ENCODE measurements at regions not wholly inside any gene's neighbourhood (a gene's known extent, or its start where the extent isn't known, plus 50 kb on each side); places are given as distances from the start of the nearest gene placed in this dataset.
"Not testable (repeated sequence)": the region's sequence is repeated elsewhere in the genome, so short reads cannot be mapped to it uniquely, and the experiment has no call there.

DNA sequence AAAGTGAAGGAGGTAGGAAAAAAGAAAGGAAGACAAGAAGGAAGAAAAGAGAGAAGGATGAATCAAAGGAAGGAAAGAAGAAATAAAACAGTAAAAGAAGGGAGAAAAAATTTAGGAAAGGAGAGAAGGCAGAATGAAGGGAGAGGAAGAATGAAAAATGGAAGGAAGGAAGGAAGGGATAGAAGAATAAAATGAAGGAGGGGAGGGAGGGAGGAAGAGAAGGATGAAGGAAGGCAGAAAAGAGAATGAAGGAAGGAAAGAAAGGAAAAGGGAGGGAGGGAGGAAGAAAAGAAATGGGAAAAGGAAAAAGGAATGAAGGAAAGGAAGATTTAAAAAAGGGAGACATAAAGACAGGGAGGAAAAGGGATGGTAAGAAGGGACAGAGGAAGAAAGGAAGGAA lies 393.7 kb upstream of the GRM7 start:
- no peak for DNase-seq

GRCh38 chr3:6468589-6468988 lies 392.3 kb upstream of the GRM7 start:
- no peak for DNase-seq

GRCh38 chr3:6471744-6472143 lies 389.2 kb upstream of the GRM7 start:
- no peak for DNase-seq

DNA sequence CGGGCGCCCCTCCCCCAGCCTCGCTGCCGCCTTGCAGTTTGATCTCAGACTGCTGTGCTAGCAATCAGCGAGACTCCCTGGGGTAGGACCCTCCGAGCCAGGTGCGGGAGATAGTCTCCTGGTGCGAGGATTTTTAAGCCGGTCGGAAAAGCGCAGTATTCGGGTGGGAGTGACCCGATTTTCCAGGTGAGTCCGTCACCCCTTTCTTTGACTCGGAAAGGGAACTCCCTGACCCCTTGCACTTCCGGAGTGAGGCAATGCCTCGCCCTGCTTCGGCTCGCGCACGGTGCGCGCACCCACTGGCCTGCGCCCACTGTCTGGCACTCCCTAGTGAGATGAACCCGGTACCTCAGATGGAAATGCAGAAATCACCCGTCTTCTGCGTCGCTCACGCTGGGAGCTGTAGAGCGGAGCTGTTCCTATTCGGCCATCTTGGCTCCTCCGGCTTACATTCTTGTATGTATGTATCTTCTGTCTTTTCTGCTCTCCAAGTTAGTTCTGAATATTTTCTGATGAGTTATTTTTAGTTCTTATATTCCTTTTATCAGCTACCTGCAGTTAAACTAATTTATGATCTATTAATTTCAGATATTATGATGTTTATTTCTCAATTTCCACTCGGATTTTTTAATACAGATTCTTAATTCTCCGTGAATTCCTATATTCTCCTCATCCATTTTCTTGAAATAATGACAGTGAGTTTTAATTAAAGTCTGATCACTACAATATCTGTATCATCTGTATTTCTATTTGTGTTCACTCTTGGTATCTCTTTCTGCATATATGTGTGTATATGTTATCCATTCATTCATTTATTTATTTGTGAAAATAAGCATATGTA lies 370.2 kb upstream of the GRM7 start:
- DNase-seq: not testable (repeated sequence)

- DNase-seq: no peak
Observed at GRCh38 chr3:6491768-6492167, 369.1 kb upstream of the GRM7 start.

- DNase-seq: no peak
Observed at GRCh38 chr3:6492306-6492705, 368.6 kb upstream of the GRM7 start.

DNA sequence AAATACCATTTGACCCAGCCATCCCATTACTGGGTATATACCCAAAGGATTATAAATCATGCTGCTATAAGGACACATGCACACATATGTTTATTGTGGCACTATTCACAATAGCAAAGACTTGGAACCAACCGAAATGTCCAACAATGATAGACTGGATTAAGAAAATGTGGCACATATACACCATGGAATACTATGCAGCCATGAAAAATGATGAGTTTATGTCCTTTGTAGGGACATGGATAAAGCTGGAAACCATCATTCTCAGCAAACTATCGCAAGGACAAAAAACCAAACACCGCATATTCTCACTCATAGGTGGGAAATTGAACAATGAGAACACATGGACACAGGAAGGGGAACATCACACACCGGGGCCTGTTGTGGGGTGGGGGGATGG lies 362.0 kb upstream of the GRM7 start:
- DNase-seq: not testable (repeated sequence)

DNA sequence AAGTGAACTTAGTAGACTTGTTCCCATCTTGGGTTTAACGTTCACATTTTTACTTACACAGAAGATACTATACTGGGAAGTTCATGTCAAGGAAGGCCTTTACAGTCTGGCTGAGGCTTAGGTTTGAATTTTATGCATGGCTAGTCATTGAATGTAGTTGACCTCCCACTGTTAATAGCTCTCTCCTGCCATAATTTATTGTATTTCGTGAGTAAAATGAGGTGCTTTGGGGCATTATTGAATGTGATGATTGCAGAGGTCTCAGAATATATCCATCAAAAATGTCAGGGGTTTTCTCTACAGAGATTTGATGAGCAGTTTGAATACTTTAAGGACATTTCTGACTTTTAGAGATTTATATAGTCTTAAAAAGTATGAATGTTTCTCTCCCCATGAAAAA lies 356.6 kb upstream of the GRM7 start:
- DNase-seq: no peak

DNA sequence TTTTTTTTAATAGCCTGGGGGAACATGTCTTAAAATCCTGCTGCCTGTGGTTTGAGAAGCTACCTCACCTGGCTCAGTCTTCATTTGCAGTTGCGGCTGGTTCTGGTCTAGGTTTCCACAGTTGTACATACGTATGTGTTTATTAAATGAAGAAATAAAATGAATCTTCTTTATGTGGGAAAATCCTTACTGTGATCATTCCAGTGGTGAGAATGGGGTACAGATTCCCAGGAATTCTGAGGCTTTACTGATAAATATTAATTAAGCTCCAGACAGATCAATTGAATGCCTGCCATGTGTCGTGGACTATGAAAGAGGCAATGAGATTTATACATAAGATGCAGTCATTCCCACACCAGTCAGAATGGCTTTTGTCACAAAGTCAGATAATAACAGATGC lies 356.1 kb upstream of the GRM7 start:
- DNase-seq: no peak

DNA sequence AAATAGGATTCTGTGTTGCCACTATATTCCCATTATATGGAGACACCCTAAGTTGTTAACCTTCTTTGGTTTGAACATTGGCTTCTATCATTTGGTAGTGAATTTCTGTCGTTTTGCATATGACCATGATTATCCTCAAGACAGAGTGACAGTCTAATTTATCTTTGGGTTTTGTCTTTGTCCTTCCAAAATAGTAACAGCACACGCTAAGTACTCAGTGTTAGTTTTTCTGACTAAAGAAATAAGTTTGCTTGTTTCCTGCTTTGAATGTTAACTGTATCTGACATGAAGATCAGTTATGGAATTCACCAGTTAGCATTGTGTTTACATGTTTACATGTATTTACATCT lies 352.5 kb upstream of the GRM7 start:
- no peak for DNase-seq

DNA sequence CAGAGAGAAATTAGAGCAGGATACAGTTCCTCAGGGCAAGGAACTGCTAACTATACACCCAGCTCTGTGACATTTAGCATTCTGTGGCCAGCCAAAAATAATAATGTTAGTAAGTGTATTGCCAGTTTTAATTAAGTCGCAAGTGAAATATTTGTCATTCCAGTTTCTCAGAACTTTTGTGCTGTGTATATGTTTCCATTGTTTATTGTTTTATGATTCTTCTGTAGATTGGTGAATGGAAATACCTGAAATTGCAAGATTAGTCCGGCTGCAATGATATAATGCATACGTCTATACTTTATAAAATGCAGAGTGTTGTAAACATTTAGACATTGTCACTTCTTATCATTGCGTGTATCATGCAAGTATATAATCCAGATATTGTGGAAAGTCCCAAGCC lies 351.3 kb upstream of the GRM7 start:
- DNase-seq: no peak

- no peak for DNase-seq
Observed at GRCh38 chr3:6510713-6511112, 350.2 kb upstream of the GRM7 start.

DNA sequence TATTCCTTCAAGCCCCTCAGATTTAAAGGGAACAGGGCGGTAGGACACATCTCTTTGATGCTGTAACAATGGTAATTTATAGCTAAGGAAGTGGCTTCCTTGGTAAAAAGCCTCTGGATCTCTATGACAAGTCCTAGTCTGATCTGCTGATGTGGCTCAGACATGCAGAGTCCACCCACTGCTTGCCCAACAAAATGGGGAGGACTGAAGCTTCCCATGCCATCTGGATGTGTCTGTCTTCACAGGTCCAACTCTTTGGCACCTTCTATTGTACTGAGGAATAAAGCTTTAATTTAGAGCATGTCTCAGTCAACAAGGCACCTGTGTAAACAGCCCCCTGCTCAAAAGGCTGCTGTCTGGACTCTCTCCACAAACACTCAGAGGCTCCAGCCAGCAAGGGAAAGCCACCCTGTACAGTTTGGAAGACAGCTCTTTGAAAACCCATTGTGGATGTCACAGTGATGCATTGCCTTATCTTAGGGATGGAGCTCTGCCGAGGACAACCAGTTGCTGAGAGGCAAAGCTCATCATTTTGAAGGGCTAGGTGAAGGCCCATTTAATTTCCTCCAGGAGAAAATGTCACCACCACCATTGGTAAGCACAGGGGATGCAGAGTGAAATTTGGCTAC lies 348.6 kb upstream of the GRM7 start:
- DNase-seq: no peak

DNA sequence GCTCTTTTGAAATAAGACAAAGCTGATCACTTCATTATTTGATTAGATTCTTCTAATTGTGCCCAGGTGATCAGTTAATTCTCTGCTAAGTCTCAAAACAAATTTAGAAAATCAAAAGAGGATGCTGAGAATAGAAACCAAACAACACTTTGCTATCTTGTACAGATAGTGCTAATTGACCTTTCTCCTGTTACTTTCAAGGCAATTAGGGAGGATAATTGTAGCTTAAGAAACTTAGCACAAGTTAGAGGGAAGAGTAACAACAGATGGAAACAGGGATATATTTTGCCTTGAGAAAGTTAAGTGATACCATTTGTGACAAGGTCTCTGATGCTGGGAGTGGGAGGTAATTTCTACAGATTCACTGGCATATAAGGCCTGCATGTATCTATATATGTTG lies 344.8 kb upstream of the GRM7 start:
- no peak for DNase-seq

DNA sequence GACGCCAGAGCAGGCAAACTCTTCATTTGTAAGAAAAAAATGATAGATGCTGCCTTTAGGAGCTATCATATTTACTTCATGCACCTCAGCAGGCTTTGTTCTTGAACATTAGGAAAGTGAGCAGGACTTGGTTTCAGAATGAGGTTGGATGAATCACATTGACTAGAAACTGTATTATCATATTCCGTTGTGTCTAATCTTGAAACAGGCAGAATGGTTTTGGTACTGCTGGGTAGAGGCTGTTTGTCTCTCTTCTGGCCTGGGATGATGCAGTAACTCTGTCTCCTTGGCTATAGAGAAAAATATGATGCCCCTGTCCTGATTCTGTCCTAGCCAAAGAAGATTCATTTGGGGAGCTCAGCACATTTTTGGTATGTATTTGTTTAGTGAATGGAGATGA lies 344.2 kb upstream of the GRM7 start:
- no peak for DNase-seq

DNA sequence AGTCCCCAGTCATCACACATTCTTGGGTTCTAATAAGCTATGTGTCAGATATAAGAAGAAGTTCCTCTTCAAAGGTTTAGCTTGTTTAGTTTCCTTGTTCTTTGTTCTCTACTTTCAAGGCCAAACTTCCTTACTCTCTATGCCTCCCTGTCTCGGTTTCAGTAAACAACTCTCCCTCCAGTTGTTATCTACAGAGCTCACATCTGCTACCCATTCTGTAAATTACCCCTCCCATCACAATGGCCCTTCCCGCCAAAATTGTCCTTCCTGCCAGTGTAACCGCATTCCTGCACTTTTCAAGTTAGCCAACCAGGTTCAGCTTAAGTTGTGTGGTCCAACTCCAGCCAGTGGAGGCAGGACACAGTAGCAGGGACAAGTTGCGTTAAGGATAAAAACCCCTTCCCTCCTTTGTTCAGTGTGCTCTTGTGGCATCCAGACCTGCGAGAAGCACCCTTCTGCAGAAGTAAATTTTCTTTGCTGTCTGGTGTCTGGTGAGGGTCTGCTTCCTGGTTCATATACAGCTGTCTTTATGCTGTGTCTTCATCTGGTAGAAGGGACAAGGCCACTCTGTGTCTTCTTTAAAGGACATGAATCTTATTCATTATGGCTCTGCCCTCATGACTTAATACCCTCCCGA lies 342.1 kb upstream of the GRM7 start:
- no peak for DNase-seq

GRCh38 chr3:6521369-6522113 lies 339.4 kb upstream of the GRM7 start:
- no peak for DNase-seq

DNA sequence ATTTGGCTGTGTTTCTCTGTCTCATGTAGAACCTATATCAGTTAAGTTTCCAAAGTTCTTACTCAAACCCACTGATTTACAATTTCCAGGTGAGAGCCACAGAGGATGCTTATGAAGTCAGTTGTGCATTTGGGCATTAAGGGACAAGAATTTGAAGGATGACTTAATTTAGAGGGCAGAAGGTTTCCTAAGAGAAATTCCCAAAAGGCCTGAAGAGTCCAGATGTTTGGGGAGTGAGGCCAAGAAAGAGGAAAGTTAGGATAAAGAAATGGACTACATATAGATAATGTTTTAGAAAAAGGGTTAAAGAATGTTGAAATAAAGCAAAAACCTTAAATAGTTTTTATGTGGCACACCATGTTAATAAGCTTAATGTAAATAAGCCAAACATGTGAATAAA lies 338.7 kb upstream of the GRM7 start:
- no peak for DNase-seq

DNA sequence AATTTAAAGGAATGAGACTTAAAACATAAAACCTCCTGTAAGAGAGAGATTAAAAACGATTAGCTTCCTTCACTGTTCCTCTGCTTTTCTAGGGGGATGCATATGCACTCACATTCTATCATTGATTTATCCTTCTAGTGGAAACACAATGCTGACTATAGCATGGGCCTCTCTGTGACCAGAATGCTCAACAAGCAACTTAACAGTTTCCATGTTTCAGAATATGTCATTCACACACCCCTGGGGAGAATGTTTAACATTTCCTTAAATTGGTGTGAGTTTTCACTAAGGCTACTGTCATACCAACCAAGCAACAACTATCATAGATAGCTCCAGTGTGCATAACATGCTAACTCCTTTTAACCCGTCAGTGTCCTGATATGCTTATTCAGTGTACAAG lies 337.9 kb upstream of the GRM7 start:
- no peak for DNase-seq

- DNase-seq: no peak
Observed at GRCh38 chr3:6524479-6524878, 336.4 kb upstream of the GRM7 start.

GRCh38 chr3:6526321-6526720 lies 334.6 kb upstream of the GRM7 start:
- DNase-seq: no peak

DNA sequence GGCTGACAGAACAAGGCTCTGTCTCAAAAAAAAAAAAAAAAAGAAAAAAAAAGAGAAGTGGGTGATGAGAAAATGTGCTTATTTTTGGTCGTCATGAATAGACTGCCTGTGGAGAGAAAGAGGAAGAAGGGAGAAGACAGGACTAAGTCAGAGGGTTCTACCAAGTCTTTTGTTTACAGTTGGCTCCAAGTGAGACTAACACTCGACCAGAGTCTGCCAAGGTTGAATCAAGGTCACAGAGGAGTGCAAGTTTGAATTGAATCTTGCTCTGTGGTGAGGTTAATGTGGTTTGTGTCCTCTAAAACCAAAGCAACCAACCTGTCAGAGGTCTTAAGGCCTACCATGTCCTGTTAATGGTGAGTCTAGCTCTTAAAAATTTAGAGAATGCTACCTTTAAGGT lies 334.1 kb upstream of the GRM7 start:
- no peak for DNase-seq

DNA sequence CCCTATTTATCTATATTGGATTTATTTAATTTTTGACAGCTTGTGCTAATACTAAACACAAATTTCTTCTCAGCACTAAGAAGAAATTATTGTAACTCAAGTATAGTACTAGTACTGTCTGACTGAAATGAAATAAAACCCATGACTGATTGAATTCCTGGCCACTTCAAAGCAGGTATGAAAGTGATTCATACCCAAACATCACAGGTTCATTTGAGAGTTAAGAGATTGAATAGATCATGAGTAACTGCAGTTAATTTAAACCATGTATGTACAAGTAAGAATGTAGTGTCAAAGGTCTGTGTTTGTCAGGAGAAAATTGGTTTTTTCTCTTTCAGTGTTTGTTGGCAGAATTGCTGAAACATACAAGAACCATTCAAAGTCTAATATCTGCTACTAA lies 332.0 kb upstream of the GRM7 start:
- DNase-seq: no peak

GRCh38 chr3:6531153-6531552 lies 329.8 kb upstream of the GRM7 start:
- no peak for DNase-seq

Measured in SW 1271 (cell line).